GM19438 (cell line): ENCODE measurements at regions not wholly inside any gene's neighbourhood (a gene's known extent, or its start where the extent isn't known, plus 50 kb on each side); places are given as distances from the start of the nearest gene placed in this dataset.
"Not testable (repeated sequence)": the region's sequence is repeated elsewhere in the genome, so short reads cannot be mapped to it uniquely, and the experiment has no call there.

Source experiments
- ATAC-seq: cut with Tn5 transposase; IDR thresholded peaks from one replicate; pipeline ENCODE4 v1.9.1; 2021; ENCODE audit warnings: low read depth; ENCODE audit not compliant: unreplicated experiment

DNA sequence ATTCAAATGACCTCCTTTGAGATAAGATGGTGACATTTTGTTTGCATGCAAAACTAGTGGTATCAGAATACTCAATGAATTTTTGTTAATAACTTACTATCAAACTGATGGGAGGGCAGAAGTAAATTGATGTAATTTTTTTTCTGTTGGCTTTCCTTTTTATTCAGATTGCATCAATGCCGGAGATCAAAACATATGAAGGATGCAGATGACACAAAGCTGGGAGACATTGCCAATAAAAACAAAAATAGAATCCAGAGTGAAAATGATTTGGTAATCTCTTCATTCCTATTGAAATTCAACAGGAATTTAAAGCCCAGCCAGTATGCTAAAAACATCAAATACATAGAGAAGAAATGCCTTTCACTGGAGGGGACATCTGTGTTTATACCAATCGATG, 1655.3 kb upstream of the C9orf72 start:
- no peak for ATAC-seq

DNA sequence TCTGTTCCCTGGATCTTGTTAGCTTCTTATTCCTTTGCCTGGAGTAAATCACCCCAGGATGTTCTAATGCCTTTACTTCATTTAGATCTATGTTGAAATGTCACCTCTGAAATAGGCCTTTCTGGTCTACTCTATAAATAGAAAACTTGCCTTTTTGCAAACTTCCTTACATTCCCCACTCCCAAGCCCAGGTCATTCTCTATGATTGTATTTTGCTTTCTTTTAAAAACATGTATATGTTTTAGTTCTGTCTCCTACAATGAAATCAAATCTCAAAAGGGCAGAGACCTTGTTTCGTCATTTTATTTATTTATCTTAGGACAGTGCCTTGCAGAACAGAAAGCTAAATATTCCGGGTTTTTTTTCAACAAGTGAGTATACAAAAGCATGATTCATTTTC, 1657.7 kb upstream of the C9orf72 start:
- ATAC-seq, result no peak

DNA sequence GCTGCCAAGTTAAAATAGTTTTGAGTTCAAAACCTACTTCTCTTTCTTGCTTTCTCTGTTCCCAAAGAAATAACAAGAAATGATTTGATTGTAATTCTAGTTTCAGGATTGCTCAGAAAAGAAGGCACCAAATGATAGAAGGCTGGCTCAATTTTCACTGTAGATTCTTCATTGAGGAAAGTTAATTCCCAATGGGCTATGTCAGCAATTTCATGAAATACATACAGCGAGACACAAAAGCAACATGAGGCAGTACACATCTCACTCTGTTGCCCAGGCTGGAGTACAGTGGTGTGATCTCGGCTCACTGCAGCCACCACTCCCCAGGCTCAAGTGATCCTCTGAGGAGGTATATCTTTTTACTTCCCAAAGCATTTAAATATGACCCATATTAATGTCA, 1659.9 kb upstream of the C9orf72 start:
- no peak for ATAC-seq

DNA sequence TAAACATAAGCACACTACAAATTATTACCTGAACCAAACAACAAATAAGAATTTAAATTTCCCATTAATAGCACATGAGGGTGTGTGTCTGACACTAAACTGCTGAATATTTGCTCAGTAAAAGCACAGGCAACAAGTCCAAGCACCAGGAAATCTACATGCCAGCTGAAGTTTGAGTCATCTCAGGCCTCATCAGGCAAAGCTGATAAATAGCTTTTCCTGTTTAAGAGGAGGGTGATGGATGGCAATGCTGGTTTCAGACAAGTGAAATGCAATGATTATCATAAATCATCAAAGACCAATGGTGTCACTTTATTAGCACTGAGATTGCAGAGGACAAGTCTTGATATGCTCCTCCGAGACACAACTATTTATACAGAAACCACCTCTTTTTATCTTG, 1668.0 kb upstream of the C9orf72 start:
- no peak for ATAC-seq

DNA sequence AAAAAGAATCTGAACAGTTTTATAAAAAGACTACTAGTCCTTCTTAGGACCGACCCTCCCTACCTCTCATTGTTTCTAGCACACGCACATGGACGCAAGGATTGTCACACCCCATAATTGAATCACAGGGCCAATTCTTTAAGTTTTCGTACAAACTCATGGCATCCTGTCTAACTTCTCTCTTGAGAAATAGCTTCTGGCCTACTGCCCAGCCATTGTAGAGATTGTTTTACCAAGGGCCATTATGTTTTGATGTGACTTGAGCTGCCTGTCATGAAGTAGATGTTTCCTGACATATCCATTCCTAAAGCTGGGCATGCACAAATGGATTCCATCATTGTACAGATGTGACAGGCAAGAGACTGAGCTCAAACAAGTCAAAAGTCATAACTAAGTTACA, 1672.1 kb upstream of the C9orf72 start:
- ATAC-seq, result no peak

DNA sequence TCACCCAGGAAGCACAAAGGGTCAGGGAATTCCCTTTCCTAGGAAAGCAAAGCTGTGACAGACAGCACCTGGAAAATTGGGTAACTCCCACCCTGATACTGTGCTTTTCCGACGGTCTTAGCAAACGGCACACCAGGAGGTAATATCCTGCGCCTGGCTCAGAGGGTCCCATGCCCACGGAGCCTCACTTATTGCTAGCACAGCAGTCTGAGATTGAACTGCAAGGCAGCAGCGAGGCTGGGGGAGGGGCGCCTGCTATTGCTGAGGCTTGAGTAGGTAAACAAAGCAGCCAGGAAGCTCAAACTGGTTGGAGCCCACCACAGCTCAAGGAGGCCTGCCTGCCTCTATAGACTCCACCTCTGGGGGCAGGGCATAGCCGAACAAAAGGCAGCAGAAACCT, 1697.1 kb upstream of the C9orf72 start:
- not testable (repeated sequence) for ATAC-seq

DNA sequence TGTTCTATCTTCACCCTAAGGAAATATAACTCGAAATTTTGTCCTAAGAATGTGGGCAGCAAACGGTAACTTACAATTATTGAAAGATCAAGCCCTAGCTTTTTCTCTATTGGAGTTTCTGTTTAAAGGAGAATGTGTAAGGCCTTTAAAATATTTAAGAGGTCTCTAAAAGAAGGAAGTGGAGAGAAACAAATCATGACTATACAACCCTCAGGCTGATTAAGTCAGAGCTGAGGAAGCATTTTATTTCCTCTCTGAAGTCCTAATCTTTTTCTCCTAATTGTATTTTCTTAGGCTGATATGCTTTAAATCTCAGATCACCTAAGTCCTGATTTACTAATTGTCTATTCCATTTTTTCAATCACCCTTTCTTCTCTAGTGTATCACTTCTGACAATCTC, 1708.8 kb upstream of the C9orf72 start:
- ATAC-seq, result no peak

DNA sequence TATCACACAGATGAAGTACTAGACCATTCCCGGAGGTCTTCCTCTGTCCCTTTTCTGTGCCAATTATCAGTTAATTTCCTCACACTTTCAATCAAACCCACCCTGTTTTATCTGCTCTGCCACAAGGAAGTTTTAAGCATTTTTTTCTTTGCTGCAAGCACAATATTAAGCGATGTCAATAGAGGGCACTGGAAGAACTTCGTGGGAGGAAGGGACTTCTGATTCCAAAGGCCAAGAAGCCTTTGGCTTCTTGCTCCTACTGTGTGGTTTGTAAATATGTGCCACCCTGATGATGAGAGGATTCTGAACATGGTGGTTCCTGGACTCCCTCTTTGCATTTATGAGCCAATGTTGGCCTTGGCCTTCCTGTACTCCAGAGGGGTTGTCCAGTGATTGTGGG, 1712.5 kb upstream of the C9orf72 start:
- ATAC-seq, result no peak

DNA sequence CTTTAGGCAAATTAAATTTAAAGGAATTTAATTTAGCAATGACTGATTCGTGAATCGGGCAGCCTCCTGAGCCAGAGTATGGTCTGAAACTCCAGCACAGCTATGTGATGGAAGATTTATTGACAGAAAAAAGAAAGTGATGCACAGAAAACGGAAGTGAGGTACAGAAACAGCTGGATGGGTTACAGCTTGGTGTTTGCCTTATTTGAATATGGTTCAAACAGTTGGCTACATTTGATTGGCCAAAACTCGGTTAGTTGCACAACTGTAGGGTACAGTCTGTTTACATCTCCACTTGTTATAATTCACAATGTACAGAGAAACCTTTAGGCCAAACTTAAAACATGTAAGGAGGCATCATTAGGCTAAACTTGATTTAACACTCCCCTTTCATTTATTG, 1716.1 kb upstream of the C9orf72 start:
- no peak for ATAC-seq

DNA sequence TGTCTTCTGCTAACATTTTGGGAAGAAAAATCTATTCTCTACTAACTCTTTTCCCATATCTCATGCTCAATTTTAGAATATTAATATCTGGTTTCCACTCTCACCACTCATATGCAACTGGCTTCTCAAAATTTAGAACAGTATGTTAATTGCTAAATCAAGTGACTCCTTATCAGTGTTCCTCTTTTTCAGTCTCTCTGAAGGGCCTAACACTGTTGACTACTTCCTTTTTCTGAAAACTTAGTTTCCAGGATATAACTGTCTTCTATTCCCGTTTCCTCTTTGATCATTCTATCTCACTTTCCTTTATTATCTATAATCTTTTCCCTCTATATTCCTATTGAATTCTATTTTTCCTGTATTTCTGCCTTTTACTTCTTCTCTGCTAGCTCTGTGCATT, 1717.2 kb upstream of the C9orf72 start:
- no peak for ATAC-seq

DNA sequence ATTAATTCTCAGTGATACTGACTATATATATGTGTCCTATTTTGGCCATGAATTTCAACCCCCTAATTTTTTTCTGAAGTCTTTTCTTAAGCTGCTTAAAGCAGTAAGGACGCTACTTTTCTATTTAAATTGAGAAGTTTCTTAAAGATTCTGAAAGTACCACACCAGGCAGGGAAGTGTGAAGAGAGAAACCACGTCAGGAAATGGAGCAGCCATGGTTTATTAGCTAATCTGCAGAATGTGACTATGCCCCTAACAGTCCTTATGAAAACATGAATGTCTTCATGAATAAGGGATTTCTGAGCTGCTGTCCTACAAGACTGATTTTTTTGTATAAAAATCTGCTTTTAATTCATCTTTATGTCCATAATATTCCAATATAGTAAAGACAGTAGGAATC, 1724.3 kb upstream of the C9orf72 start:
- ATAC-seq, result no peak

DNA sequence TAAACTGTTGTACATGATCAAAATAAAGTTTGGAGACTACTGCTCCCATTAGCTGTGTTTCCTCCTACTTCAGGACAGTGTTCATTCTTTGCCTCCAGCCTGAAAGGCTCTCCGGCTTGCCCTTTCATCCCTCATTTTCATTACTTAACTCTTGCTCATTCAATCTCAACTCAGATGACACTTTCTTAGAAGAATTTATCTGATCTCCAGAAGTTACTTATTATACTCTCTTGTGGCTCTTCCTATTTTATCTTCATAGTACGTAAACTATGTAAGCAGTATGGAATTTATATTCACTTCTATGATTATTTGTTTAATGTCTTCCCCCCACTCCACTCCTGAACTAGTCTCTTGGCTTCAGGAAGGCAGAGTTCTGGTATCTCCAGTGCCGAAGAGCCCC, 1737.9 kb upstream of the C9orf72 start:
- ATAC-seq, result no peak

DNA sequence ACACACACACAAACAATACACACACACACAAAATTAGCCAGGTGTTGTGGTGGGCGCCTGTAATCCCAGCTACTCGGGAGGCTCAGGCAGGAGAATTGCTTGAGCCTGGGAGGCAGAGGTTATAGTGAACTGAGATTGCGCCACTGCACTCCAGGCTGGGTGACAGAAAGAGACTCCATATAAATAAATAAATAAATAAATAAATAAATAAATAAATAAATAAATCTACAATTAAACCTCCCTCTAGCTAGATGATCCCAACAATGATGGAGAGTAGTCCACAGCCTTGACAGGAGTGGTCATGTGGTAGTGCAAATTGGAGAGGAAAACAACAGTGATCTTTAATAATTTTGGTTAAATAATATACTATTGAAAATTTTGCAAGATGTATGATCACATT, 1739.0 kb upstream of the C9orf72 start:
- no peak for ATAC-seq

DNA sequence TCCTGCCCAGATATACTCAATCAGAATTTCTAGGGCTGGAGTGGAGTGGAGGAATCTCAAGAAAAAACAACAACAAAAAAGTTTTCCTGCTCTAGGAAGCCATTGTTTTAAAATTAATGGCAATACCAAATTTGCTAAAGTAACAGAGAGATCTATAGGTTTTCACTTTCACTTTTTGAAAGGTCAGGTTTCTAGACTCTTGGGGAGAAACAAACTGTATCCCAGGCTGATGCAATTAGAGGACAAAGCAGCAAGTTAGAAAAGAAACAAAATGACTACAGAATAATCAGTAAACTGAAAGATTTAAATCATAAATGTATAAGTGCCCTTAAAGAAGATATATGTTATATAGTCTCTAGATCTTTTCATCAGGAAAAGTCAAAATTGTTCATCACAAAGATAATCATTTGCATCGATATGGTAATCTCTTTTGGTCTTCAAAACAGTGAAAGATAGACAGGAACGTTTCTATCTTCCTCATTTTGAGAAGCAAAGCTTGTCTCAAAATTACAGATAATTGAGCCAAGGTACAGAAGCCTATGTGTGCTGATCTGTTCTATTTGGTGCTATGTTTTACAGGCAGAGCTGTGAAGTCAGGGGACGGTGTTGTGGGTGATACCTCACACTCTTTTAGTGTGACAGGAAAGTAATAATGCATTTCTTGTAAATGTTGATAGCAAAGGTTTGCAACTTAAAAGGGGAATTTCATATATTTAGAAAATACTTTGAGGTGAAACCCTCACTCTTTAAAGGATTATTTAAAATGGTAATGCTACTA, 1746.6 kb upstream of the C9orf72 start:
- ATAC-seq, result no peak

DNA sequence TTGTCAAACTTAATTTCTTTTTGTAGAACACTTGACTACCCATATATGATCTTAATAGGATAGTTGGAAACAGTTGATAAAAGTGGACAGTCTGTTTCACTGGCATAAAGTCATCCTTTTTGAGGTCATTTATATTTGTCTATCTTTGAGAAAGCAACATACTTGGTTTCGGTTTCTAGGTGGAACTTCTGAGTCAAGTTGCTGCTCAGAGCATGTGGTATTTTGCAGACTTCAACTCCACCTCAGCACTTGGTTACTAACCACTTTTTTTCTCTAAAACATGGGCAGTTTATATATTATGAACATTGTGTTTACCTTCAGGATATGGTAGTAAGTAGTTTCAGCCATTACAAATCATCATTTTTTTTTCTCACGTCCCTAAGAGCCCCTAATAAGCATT, 1749.0 kb upstream of the C9orf72 start:
- no peak for ATAC-seq

DNA sequence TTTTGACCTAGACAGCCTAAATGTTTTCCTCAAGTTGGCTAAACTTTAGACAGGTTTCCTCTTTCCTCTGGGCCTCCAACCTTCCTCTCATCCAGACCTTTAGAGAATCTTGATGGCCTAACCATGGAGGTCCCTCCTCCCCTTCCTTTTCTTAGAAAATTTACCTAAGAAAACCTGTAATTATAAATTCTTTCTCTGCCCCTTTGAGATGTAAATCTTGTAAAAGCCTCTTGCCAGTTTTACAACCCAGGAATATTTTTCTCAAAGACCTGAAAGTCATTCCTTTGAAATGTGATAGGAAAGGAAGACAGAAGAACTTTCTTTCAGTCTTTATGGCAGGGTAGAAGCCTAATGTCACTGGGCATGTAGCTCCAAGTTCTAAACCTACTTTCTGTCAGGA, 1752.6 kb upstream of the C9orf72 start:
- ATAC-seq, result no peak

DNA sequence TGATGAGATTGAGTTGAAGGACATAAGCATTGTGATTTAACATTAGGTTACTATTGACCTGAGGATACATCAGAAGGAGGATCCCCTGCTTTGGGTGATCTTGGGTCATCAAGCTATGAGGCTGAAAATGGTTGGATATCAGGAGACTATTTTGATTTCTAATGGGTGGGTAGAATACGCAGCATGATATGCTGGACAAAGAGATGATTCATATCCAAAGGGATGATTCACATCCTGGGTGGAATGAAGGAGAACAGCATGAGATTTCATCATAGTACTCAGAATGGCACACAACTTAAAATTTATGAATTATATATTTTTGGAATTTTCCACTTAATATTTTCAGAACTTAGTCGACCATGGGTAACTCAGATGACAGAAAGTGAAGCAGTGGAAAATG, 1759.5 kb upstream of the C9orf72 start:
- no peak for ATAC-seq

DNA sequence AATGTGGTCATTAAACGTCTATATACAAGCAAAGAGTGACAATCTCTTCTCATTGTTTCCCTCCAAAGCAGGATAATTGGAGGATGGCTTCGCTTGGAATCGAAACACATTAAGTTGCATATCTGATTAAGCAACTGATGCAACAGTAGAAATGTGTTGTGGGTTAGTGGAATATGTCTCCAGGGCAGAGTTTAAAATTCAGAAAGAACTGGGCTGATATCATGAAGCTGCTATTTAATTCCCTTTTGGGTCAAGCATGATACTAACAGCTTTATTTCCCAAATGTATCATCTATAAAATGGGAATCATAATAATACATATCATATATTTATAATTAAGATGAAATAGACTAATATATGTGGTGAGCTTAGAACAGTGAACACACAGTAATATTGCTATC, 1763.0 kb upstream of the C9orf72 start:
- no peak for ATAC-seq

DNA sequence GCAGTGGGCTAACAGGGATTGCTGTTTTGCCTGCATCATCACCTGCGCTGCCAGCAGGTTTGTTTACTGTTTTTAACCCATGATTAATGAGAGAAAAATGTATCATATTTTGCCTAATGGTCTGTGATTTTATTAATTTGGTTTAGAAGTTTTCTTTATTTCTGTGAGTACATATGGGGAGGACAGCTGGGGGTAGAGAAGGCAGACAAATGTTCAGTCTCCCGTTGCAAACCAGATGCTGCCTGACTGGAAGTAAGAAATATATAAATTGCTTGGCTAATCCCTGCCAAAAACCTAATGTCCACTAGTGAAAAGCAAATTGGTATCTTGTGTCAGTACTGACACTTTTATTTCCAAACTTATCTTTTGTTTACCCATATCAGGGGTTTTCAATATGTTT, 1766.1 kb upstream of the C9orf72 start:
- ATAC-seq, result no peak

DNA sequence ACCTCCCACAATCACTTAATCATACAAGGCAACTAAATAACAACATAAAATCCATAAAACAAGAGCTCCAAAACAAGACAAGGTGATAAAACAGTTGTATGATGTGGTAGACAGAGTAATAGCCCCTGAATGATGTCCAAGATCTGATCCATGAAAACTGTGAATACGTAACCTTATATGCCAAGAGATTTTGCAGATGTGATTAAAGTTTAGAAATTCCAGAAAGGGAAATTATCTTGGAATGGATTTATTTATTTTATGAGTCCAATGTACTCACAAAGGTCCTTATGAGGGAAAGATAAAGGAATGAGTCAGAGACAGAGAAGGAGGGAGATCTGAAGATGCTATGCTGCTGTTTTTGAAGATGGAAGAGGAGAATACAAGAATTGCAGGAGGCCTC, 1775.7 kb upstream of the C9orf72 start:
- ATAC-seq, result no peak

DNA sequence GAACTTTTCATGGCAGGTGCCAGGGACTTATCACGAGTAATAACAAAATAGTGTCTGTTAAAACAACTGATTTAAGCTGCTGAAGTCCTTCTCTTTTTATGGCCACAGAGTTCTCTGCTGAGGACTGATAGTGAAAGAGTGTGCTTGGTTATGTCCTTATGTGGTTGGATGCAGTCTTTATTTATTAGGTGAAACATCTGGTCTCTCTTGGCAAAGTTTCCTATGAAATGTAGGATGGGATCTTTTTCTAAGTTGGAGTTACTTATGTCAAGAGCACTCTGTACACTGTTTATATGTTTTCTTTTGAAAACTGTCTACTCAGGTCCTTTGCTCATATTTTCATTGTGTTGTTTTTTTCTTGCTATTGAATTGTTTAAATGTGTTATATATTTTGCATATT, 1816.1 kb upstream of the C9orf72 start:
- no peak for ATAC-seq

DNA sequence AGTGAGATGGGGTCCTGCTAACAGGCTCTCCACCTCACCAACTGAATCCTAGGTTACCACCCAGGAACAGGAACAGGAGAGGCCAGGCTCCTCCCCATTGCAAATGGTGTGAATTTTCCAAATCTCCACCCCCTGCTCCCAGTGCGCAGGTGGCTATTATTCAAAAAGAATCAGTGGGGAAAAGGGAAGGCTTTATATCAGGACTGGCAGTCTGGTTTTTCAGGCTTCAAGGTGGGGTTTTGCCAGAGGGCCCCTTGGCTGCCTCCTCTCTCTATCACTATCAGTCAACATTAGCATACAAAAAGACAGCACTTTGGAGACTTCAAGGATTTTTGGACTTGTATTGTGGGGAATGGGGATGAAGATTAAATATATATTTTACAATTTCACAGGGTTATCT, 1817.6 kb upstream of the C9orf72 start:
- ATAC-seq, result no peak

DNA sequence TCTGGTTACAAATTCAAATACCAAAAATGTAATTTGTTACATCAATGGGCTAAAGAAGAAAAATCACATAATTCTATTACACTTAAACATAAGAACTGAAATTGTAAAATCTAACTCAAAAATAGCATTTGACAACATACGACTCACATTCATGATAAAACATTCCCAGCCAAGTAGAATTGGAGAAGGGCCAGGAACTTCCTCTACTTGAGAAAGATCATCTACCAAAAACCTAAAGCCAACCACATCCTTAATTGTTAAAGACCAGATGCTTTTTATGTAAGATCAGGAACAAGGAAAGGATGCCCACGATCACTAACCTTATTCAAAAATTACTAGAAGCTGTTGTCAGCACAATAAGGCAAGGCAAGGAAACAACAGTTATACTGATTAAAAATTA, 1819.8 kb upstream of the C9orf72 start:
- ATAC-seq, result no peak
